ENCODE measurements at regions not wholly inside any gene's neighbourhood (a gene's known extent, or its start where the extent isn't known, plus 50 kb on each side); places are given as distances from the start of the nearest gene placed in this dataset.

GRCh38 chr18:29307982-29308381, 1131.1 kb upstream of the CDH2 start:
- no peak for DNase-seq

DNA sequence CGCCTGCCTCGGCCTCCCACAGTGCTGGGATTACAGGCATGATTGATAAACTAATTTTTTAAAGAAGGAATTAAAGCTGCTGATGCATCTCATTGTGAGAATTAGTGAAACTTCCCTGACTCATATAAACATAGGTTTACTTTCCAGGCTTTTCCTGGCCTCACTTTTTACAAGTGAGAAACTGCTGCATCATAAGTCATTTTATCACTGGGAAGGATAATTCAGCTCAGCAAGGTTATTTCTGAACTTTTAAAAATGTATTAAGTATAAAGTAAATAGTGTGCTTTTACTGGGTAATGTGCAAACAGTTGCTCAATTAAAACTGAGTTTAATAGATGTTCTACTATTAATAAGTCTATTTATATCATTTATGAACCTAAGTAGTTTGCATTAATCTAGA, 1130.3 kb upstream of the CDH2 start:
- DNase-seq: no peak

DNA sequence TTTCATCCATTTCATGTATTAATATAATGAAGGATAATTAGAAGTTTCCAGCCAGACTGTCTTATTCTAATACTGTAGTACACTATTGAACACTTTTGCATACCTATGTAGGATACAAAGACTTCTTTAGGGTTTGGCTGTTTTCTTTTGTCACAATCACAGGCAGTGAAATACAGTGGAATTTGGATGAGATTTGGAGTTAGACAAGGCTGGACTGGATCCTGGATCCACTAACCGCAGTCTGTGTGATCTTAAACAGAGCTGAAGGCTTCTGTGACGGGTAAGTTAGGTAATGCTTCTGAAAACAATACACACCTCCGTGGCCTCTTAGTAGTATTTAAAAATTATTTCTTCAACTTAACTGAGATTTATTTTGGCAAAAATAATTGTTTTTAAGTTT, 1128.6 kb upstream of the CDH2 start:
- no peak for DNase-seq

- DNase-seq: no peak
These were observed 1124.1 kb upstream of the CDH2 start for GRCh38 chr18:29301048-29301447.

DNA sequence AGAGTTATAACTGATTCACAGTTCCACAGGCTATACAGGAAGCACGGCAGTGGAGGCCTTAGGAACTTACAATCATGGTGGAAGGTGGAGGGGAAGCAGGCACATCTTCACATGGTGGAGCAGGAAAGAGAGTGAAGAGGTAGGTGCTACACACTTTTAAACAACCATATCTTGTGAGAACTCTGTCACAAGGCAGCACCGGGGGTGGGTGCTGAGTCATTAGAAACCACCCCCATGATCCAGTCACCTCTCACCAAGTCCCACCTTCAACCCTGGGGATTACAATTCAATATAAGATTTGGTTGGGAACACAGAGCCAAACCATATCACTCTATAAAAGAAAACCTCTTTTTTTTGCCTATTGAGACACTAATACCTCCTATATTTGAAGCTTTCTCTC, 1108.5 kb upstream of the CDH2 start:
- no peak for DNase-seq

- DNase-seq: no peak
These were observed 1094.6 kb upstream of the CDH2 start for GRCh38 chr18:29271501-29271900.

DNA sequence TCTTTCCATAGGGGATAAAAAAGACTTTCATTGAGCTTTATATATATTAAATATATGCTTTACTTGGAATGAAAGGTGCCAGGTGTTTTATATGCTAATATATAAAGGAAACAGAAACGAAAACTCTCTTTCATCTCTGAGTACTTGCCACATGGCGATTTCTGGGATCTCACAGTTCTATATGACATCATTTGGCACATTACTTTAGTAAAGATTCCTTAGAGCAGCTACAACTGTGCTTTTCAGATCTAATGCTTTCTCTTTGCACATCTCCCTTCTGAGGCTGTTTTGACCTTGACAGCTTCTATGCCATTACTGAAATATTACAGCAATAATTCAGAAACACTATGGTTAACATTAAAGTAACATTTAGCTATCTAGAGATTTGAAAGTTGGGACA, 1082.9 kb upstream of the CDH2 start:
- no peak for DNase-seq

GRCh38 chr18:29254123-29254522, 1077.2 kb upstream of the CDH2 start:
- DNase-seq: no peak

GRCh38 chr18:29251681-29252080, 1074.8 kb upstream of the CDH2 start:
- no peak for DNase-seq

DNA sequence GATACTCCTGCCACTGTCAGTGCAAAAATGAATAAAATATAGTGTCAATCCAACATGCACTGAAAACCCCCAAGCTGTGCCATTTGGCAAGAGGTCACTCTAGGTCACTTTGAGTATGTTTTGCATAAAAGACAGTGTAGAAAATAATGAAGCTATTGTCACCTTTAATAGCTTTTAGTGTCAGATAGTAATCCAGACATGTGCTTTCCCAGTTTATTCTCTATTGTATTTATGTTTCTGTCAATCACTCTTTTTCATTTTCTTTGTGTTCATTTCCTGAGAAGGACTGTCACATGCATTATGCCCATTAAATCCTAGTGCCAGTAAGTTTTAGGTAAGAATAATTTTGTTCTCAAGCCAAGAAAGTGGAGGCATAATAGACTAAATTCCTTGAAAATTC, 1073.9 kb upstream of the CDH2 start:
- no peak for DNase-seq

DNA sequence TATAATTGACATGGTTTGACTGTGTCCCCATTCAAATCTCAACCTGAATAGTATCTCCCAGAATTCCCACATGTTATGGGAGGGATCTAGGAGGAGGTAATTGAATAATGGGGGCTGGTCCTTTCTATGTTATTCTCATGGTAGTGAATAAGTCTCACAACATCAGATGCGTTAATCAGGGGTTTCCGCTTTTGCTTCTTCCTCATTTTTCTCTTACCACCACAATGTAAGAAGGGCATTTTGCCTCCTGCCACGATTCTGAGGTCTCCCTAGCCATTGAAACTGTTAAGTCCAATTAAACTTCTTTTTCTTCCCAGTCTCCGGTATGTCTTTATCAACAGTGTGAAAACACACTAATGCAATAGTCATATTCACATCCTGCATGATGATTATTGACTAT, 1073.3 kb upstream of the CDH2 start:
- no peak for DNase-seq

- no peak for DNase-seq
These were observed 1071.9 kb upstream of the CDH2 start for GRCh38 chr18:29248805-29249204.

DNA sequence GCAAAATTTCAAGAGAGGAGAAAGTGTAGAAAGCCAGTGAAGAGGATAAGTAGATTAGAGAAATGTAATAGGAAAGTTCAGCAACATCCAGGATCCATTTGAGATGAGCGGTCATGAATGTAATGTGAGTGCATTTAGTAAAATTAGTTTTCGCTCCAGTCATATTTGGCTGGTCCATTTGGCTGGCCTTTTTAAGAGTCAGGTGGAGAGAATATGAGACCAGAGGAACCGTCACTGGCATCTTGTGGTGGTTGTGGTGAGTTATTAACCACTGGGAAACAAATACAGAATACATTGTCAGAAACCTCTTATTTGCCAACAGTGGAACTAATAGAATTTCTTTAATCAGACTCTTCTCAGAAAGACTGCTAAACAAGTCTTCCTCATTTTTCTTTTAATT, 1064.3 kb upstream of the CDH2 start:
- no peak for DNase-seq

DNA sequence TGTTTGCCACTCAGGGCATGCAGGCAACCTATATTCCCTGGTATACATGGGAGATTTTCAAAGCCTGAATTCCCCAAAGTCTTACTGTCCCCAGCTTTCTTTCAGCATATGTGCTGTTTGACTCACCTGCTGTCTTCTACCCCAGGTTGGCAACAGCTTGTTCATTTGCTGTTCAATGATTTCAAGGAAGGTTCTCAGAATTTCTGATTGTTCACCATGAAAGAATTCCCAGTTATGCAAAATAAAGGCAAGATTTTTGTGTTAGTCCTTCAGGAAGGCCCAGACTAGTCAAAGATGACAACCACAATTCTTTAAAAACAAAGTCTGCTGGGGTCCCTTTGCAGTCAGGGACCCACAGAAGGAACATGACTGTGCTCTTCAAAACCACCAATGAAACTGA, 1057.8 kb upstream of the CDH2 start:
- no peak for DNase-seq

GRCh38 chr18:29226213-29226612, 1049.3 kb upstream of the CDH2 start:
- DNase-seq: no peak

DNA sequence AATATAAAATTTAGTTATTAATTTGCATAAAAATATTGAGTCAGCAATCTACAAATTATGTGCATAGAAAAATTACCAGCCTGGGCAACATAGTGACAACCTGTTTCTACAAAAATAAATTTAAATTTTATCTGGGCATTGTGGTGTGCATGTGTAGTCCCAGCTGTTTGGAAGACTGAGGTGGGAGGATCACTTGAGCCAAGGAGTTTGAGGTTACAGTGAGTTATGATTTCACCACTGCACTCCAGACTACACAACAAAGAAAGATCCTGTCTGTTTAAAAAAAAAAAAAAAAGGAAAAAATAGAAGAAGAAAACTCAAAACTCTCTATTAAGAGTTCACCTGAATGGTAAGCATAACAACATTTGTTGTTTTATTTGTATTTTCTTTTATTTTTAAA, 1048.4 kb upstream of the CDH2 start:
- DNase-seq: no peak

- DNase-seq: no peak
These were observed 1041.2 kb upstream of the CDH2 start for GRCh38 chr18:29218091-29218490.

DNA sequence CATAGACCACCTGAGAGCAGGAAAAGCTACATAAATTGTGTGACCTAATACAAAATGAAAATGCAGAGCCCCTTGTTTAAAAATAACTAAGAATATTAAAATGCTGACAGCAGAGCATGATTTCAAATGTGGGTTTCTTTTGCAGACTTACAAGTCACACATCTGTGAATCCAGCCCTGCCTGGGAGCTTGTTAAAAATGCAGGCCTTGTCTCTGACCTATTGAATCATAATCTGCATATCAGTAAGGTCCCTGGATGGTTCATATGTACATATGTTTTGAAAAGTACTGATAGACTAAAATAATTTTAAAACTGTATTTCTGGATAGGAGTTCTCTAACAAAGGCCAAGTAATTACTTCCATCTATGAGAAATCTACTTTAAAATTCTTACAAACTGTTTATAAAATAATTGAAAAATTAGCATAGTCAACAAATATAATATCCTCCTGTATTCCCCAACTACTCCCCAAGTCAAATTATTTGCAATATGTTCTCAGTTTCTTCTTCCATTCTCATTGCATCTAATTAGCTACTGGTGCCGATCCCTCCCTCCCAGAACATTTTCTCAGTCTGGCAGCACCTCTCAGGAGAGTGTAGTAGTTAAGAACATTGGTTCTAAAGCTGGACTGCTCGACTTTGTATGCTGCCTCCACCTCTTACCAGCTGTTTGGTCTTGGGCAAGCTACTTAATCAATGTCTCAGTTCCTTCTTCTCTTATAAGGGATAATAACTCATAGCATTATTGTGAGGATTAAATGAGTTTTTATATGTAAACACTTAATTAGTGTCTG, 1040.4 kb upstream of the CDH2 start:
- DNase-seq: no peak

DNA sequence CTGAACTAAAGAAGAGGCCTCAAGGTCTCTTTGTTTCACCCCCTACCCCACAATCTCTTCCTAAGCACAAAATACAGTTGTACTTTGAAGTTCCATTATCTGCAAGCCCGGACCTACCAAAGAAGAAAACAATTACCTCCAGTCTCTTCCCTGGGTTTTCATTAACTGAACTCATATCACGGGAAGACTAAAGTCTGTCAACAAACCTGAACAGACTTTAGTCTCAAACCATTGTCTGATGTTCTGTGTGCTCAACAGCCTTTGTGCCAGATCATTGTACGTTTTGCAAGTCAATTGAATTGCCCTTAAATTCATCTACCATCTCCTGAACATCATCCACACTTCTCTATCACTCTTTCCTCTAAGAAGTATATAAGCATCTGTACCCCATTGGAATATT, 1021.9 kb upstream of the CDH2 start:
- DNase-seq: no peak

- DNase-seq: no peak
These were observed 1019.4 kb upstream of the CDH2 start for GRCh38 chr18:29196307-29196706.

- no peak for DNase-seq
These were observed 1014.3 kb upstream of the CDH2 start for GRCh38 chr18:29191263-29191662.

DNA sequence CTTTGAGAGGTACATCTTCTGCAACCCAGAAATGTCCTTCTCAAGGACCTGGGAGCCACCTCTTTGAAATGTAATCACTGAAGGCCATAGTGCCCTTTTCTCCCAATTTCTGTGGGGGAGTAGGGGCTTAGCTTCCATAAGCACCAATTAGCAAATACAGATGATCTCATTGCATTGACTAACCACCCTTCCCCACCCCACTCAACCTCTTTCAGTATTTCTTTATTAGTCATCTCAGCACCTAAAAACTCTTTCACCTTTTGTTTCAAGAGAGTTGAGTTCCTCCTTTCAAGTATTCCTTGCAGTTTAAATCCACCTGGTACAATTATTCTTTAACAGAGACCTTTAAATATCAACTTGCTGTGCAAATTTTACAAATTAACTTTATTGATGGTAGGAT, 1011.8 kb upstream of the CDH2 start:
- DNase-seq: no peak

GRCh38 chr18:29185801-29186200, 1008.9 kb upstream of the CDH2 start:
- no peak for DNase-seq

DNA sequence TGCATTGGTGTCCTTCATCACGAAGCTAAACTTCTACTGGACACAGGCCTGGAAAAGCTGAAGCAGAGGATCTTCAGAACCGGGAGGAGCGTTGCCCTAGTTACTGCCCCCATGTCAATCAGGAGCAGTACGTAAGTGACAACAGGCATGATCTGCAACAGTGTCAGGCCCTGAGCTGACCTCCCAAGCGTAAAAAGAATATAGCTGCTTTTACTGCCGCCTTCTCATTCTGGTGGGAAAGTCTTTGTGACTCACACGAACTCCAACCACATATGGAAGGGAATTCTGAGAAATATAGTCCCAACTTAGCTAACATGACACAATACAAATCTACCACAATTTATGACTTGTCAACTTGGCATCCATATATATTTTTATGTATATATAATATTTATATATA, 1007.7 kb upstream of the CDH2 start:
- no peak for DNase-seq

GRCh38 chr18:29181151-29181901, 1004.4 kb upstream of the CDH2 start:
- no peak for DNase-seq
